ENCODE measurements at regions not wholly inside any gene's neighbourhood (a gene's known extent, or its start where the extent isn't known, plus 50 kb on each side); places are given as distances from the start of the nearest gene placed in this dataset.

- Histone ChIP-seq H3K36me3 (no peaks in the 10 kb centered on the region), H3K27ac (no peak overlapping the region), H3K4me3 (no peak overlapping the region), H3K9me3 (peaks cover 0 to 5% of the 10 kb centered on the region in 2 donors), H3K4me1 (no peaks in the 10 kb centered on the region), H3K27me3 (no peaks in the 10 kb centered on the region)
- DNase-seq (ENCODE audit: low spot score in 2 of 2): no peak
- no peak for TF ChIP-seq CTCF (IDR thresholded peaks at IDR 0.05)
- intact Hi-C loops (cut with DNase I): no loop called here
Observed at GRCh38 chr7:89857767-89858166, 296.5 kb upstream of the STEAP1 start.

GRCh38 chr7:89887489-89887888, 266.8 kb upstream of the STEAP1 start:
- no peaks in the 10 kb centered on the region for H3K36me3 ChIP-seq
- H3K27ac ChIP-seq: no peak overlapping the region
- H3K4me1 ChIP-seq: no peaks in the 10 kb centered on the region
- H3K27me3 ChIP-seq: no peaks in the 10 kb centered on the region
- DNase-seq (ENCODE audit: low spot score in 2 of 2): no peak
- no peaks in the 10 kb centered on the region for H3K9me3 ChIP-seq
- H3K4me3 ChIP-seq: no peak overlapping the region
- intact Hi-C loops (cut with DNase I): no loop called here
- no peak for TF ChIP-seq CTCF (IDR thresholded peaks at IDR 0.05)

GRCh38 chr7:89908736-89909135, 245.5 kb upstream of the STEAP1 start:
- no peak for TF ChIP-seq CTCF (IDR thresholded peaks at IDR 0.05)
- no peak for DNase-seq (ENCODE audit: low spot score in 2 of 2)

GRCh38 chr7:89914711-89915110, 239.6 kb upstream of the STEAP1 start:
- no peak overlapping the region for H3K27ac ChIP-seq
- H3K36me3 ChIP-seq: no peaks in the 10 kb centered on the region
- no peaks in the 10 kb centered on the region for H3K4me1 ChIP-seq
- no peak for TF ChIP-seq CTCF (IDR thresholded peaks at IDR 0.05)
- H3K27me3 ChIP-seq: no peaks in the 10 kb centered on the region
- no peak overlapping the region for H3K4me3 ChIP-seq
- no peaks in the 10 kb centered on the region for H3K9me3 ChIP-seq
- intact Hi-C loops (cut with DNase I): no loop called here
- DNase-seq (ENCODE audit: low spot score in 2 of 2): no peak

More at GRCh38 chr7:89908736-89909135, 245.5 kb upstream of the STEAP1 start:
- Histone ChIP-seq H3K27me3 (no peaks in the 10 kb centered on the region), H3K36me3 (no peaks in the 10 kb centered on the region), H3K27ac (no peak overlapping the region), H3K9me3 (no peaks in the 10 kb centered on the region), H3K4me3 (no peak overlapping the region), H3K4me1 (no peaks in the 10 kb centered on the region)
- intact Hi-C loops (cut with DNase I): no loop called here

- H3K4me1 ChIP-seq: no peaks in the 10 kb centered on the region
- no peak overlapping the region for H3K27ac ChIP-seq
- intact Hi-C loops (cut with DNase I): no loop called here
- H3K4me3 ChIP-seq: no peak overlapping the region
- TF ChIP-seq CTCF (IDR thresholded peaks at IDR 0.05): no peak
- H3K9me3 ChIP-seq: no peaks in the 10 kb centered on the region
- no peak for DNase-seq (ENCODE audit: low spot score in 2 of 2)
- H3K36me3 ChIP-seq: no peaks in the 10 kb centered on the region
- H3K27me3 ChIP-seq: no peaks in the 10 kb centered on the region
Observed at GRCh38 chr7:89926194-89926593, 228.1 kb upstream of the STEAP1 start.

GRCh38 chr7:89926701-89927100, 227.6 kb upstream of the STEAP1 start:
- intact Hi-C loops (cut with DNase I): no loop called here
- no peak for DNase-seq (ENCODE audit: low spot score in 2 of 2)
- H3K9me3 ChIP-seq: no peaks in the 10 kb centered on the region

More at GRCh38 chr7:89926701-89927100, 227.6 kb upstream of the STEAP1 start:
- H3K36me3 ChIP-seq: no peaks in the 10 kb centered on the region
- H3K4me3 ChIP-seq: no peak overlapping the region
- TF ChIP-seq CTCF (IDR thresholded peaks at IDR 0.05): no peak
- H3K27ac ChIP-seq: no peak overlapping the region
- no peaks in the 10 kb centered on the region for H3K27me3 ChIP-seq
- H3K4me1 ChIP-seq: no peaks in the 10 kb centered on the region

Data from ascending aorta (tissue), 2 donors.